PC-3 (cell line): ENCODE measurements at regions not wholly inside any gene's neighbourhood (a gene's known extent, or its start where the extent isn't known, plus 50 kb on each side); places are given as distances from the start of the nearest gene placed in this dataset.

Experiments used
- EZH2 ChIP-seq: fragments of 300-600 bp; sonication (generic); IDR thresholded peaks from one replicate; pipeline ENCODE4 v1.6.1; 2017; ENCODE audit warnings: antibody characterized with exemption, mild to moderate bottlenecking, low read length; ENCODE audit not compliant: unreplicated experiment
- EZH2phosphoT487 ChIP-seq: fragments of 300-600 bp; sonication (generic); IDR thresholded peaks from 2 replicates; pipeline ENCODE4 v1.6.1; 2018; ENCODE audit warnings: mild to moderate bottlenecking, antibody characterized with exemption, low read length, borderline replicate concordance
- TF ChIP-seq, protein P1 (sequence below): fragments of 300-600 bp; sonication (generic); conservative IDR thresholded peaks from 2 replicates; pipeline ENCODE4 v1.5.1; 2017; ENCODE audit warnings: antibody characterized with exemption, low read depth, mild to moderate bottlenecking, low read length

DNA sequence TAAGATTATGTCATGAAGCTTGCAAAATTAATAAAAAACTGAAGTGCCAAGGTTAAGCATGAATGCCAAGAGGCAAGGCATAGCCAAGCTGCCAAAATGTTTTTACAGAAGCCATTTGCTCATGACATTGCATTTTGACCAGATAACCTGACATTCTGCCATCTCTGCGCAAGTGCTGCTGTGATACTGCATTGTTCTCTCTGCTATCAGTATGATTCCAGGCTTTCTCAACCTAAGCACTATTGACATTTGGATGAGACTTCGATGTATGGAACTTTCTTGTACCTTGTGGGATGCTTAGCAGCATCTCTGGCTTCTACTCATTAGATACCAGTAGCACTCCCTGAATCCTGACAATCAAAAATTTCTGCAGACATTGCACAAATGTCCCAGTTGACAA is 139.2 kb downstream of the RASSF9 start:
- TF ChIP-seq, protein P1, sequence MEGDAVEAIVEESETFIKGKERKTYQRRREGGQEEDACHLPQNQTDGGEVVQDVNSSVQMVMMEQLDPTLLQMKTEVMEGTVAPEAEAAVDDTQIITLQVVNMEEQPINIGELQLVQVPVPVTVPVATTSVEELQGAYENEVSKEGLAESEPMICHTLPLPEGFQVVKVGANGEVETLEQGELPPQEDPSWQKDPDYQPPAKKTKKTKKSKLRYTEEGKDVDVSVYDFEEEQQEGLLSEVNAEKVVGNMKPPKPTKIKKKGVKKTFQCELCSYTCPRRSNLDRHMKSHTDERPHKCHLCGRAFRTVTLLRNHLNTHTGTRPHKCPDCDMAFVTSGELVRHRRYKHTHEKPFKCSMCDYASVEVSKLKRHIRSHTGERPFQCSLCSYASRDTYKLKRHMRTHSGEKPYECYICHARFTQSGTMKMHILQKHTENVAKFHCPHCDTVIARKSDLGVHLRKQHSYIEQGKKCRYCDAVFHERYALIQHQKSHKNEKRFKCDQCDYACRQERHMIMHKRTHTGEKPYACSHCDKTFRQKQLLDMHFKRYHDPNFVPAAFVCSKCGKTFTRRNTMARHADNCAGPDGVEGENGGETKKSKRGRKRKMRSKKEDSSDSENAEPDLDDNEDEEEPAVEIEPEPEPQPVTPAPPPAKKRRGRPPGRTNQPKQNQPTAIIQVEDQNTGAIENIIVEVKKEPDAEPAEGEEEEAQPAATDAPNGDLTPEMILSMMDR, result no peak
- no peak for TF ChIP-seq EZH2
- TF ChIP-seq EZH2phosphoT487, result no peak
